ENCODE measurements at regions not wholly inside any gene's neighbourhood (a gene's known extent, or its start where the extent isn't known, plus 50 kb on each side); places are given as distances from the start of the nearest gene placed in this dataset.

GRCh38 chr4:157444014-157444413 lies 223.5 kb downstream of the GRIA2 start:
- no peaks in the 10 kb centered on the region for H3K79me2 ChIP-seq (ENCODE audit: low read length)
- no peak overlapping the region for H3K4me2 ChIP-seq (ENCODE audit: low read length)
- no peaks in the 10 kb centered on the region for H3K9me3 ChIP-seq (ENCODE audit: insufficient read depth, low read length)
- no peak overlapping the region for H3K27ac ChIP-seq (ENCODE audit: low read length)
- no peak overlapping the region for H2AFZ ChIP-seq (ENCODE audit: low read depth, low read length)
- no peak overlapping the region for H3K9ac ChIP-seq (ENCODE audit: low read length)
- no peaks in the 10 kb centered on the region for H4K20me1 ChIP-seq (ENCODE audit: insufficient read depth, low read length)
- H3K4me3 ChIP-seq (ENCODE audit: low read length) = no peak overlapping the region
- TF ChIP-seq CTCF (IDR thresholded peaks at IDR 0.05; ENCODE audit: low read depth, low read length) (no peak), EZH2phosphoT487 (IDR thresholded peaks at IDR 0.05; ENCODE audit: low read depth) (no peak)
- H3K27me3 ChIP-seq (ENCODE audit: low read depth, low read length) = no peaks in the 10 kb centered on the region
- no peaks in the 10 kb centered on the region for H3K36me3 ChIP-seq (replicated peaks; ENCODE audit: low read depth, low read length)
- H3K4me1 ChIP-seq (ENCODE audit: low read length) = no peaks in the 10 kb centered on the region

GRCh38 chr4:157443537-157443936 lies 223.0 kb downstream of the GRIA2 start:
- Histone ChIP-seq H4K20me1 (ENCODE audit: insufficient read depth, low read length) (no peaks in the 10 kb centered on the region), H3K9ac (ENCODE audit: low read length) (no peak overlapping the region), H3K4me3 (ENCODE audit: low read length) (no peak overlapping the region), H3K79me2 (ENCODE audit: low read length) (no peaks in the 10 kb centered on the region), H3K27me3 (ENCODE audit: low read depth, low read length) (no peaks in the 10 kb centered on the region), H2AFZ (ENCODE audit: low read depth, low read length) (no peak overlapping the region), H3K27ac (ENCODE audit: low read length) (no peak overlapping the region), H3K4me2 (ENCODE audit: low read length) (no peak overlapping the region), H3K36me3 (replicated peaks; ENCODE audit: low read depth, low read length) (no peaks in the 10 kb centered on the region), H3K9me3 (ENCODE audit: insufficient read depth, low read length) (no peaks in the 10 kb centered on the region), H3K4me1 (ENCODE audit: low read length) (no peaks in the 10 kb centered on the region)
- no peak for TF ChIP-seq CTCF (IDR thresholded peaks at IDR 0.05; ENCODE audit: low read depth, low read length)
- no peak for TF ChIP-seq EZH2phosphoT487 (IDR thresholded peaks at IDR 0.05; ENCODE audit: low read depth)

- no peak for TF ChIP-seq EZH2phosphoT487 (IDR thresholded peaks at IDR 0.05; ENCODE audit: low read depth)
- TF ChIP-seq CTCF (IDR thresholded peaks at IDR 0.05; ENCODE audit: low read depth, low read length) = no peak
- Histone ChIP-seq H3K36me3 (replicated peaks; ENCODE audit: low read depth, low read length) (no peaks in the 10 kb centered on the region), H3K27me3 (ENCODE audit: low read depth, low read length) (no peaks in the 10 kb centered on the region), H3K4me2 (ENCODE audit: low read length) (no peak overlapping the region), H3K4me3 (ENCODE audit: low read length) (no peak overlapping the region), H3K4me1 (ENCODE audit: low read length) (no peaks in the 10 kb centered on the region), H4K20me1 (ENCODE audit: insufficient read depth, low read length) (no peaks in the 10 kb centered on the region), H2AFZ (ENCODE audit: low read depth, low read length) (no peak overlapping the region), H3K27ac (ENCODE audit: low read length) (no peak overlapping the region), H3K9me3 (ENCODE audit: insufficient read depth, low read length) (no peaks in the 10 kb centered on the region), H3K79me2 (ENCODE audit: low read length) (no peaks in the 10 kb centered on the region), H3K9ac (ENCODE audit: low read length) (no peak overlapping the region)
Measured at GRCh38 chr4:157425897-157426296, 205.4 kb downstream of the GRIA2 start.

GRCh38 chr4:157423526-157424020 lies 203.0 kb downstream of the GRIA2 start:
- H4K20me1 ChIP-seq (ENCODE audit: insufficient read depth, low read length) = no peaks in the 10 kb centered on the region
- no peaks in the 10 kb centered on the region for H3K4me1 ChIP-seq (ENCODE audit: low read length)
- H2AFZ ChIP-seq (ENCODE audit: low read depth, low read length) = no peak overlapping the region
- TF ChIP-seq CTCF (IDR thresholded peaks at IDR 0.05; ENCODE audit: low read depth, low read length) = no peak
- no peak for TF ChIP-seq EZH2phosphoT487 (IDR thresholded peaks at IDR 0.05; ENCODE audit: low read depth)
- H3K79me2 ChIP-seq (ENCODE audit: low read length) = no peaks in the 10 kb centered on the region
- no peak overlapping the region for H3K4me3 ChIP-seq (ENCODE audit: low read length)
- no peaks in the 10 kb centered on the region for H3K9me3 ChIP-seq (ENCODE audit: insufficient read depth, low read length)
- no peaks in the 10 kb centered on the region for H3K27me3 ChIP-seq (ENCODE audit: low read depth, low read length)
- no peak overlapping the region for H3K27ac ChIP-seq (ENCODE audit: low read length)
- no peak overlapping the region for H3K4me2 ChIP-seq (ENCODE audit: low read length)
- no peak overlapping the region for H3K9ac ChIP-seq (ENCODE audit: low read length)
- no peaks in the 10 kb centered on the region for H3K36me3 ChIP-seq (replicated peaks; ENCODE audit: low read depth, low read length)
